Activated CD4-positive, alpha-beta T cell treated with anti-CD3 and anti-CD28 coated beads, Interleukin-2, amount 50 U/mL, for 1 hour (primary cell): ENCODE measurements at regions not wholly inside any gene's neighbourhood (a gene's known extent, or its start where the extent isn't known, plus 50 kb on each side); places are given as distances from the start of the nearest gene placed in this dataset.
"Not testable (repeated sequence)": the region's sequence is repeated elsewhere in the genome, so short reads cannot be mapped to it uniquely, and the experiment has no call there.

ENCODE experiments used
- DNase-seq: peaks from one replicate; pipeline ENCODE4 v3.0.0-alpha.2; 2020

GRCh38 chr7:68121056-68121455 is 1124.4 kb downstream of the TYW1 start:
- DNase-seq: no peak

GRCh38 chr7:68121655-68122054 is 1125.0 kb downstream of the TYW1 start:
- no peak for DNase-seq

- no peak for DNase-seq
Measured at GRCh38 chr7:68122801-68123200, 1126.2 kb downstream of the TYW1 start.

GRCh38 chr7:68125168-68125567 is 1128.5 kb downstream of the TYW1 start:
- DNase-seq: no peak

- DNase-seq: no peak
Measured at GRCh38 chr7:68133045-68133444, 1136.4 kb downstream of the TYW1 start.

- DNase-seq: no peak
Measured at GRCh38 chr7:68143345-68143744, 1146.7 kb downstream of the TYW1 start.

GRCh38 chr7:68146983-68147382 is 1150.3 kb downstream of the TYW1 start:
- DNase-seq: no peak

- no peak for DNase-seq
Measured at GRCh38 chr7:68147614-68148238, 1151.1 kb downstream of the TYW1 start.

GRCh38 chr7:68148440-68148839 is 1151.8 kb downstream of the TYW1 start:
- no peak for DNase-seq

GRCh38 chr7:68152205-68152604 is 1155.6 kb downstream of the TYW1 start:
- no peak for DNase-seq

GRCh38 chr7:68155676-68156075 is 1159.0 kb downstream of the TYW1 start:
- no peak for DNase-seq

- DNase-seq: no peak
Measured at GRCh38 chr7:68158686-68159295, 1162.2 kb downstream of the TYW1 start.

- DNase-seq: no peak
Measured at GRCh38 chr7:68162712-68163111, 1166.1 kb downstream of the TYW1 start.

GRCh38 chr7:68166525-68166924 is 1169.9 kb downstream of the TYW1 start:
- DNase-seq: no peak

- no peak for DNase-seq
Measured at GRCh38 chr7:68173513-68173912, 1176.9 kb downstream of the TYW1 start.

GRCh38 chr7:68176974-68177373 is 1180.3 kb downstream of the TYW1 start:
- DNase-seq: no peak

- DNase-seq: no peak
Measured at GRCh38 chr7:68180761-68181160, 1184.1 kb downstream of the TYW1 start.

- no peak for DNase-seq
Measured at GRCh38 chr7:68183176-68183575, 1186.5 kb downstream of the TYW1 start.

- DNase-seq: no peak
Measured at GRCh38 chr7:68185631-68186456, 1189.2 kb downstream of the TYW1 start.

- DNase-seq: no peak
Measured at GRCh38 chr7:68187532-68187931, 1190.9 kb downstream of the TYW1 start.

GRCh38 chr7:68192941-68193340 is 1196.3 kb downstream of the TYW1 start:
- no peak for DNase-seq

- DNase-seq: not testable (repeated sequence)
Measured at GRCh38 chr7:68195642-68196041, 1199.0 kb downstream of the TYW1 start.

- DNase-seq: no peak
Measured at GRCh38 chr7:68200051-68200670, 1203.5 kb downstream of the TYW1 start.

- no peak for DNase-seq
Measured at GRCh38 chr7:68203251-68203650, 1206.6 kb downstream of the TYW1 start.
